HepG2 (cell line): ENCODE measurements at regions not wholly inside any gene's neighbourhood (a gene's known extent, or its start where the extent isn't known, plus 50 kb on each side); places are given as distances from the start of the nearest gene placed in this dataset.

Source experiments
- ATAC-seq: fragments of 200-7000 bp; cut with Tn5 transposase; 3 replicates; pipeline ENCODE4 v1.9.1; 2020; ENCODE audit warnings: mild to moderate bottlenecking, moderate library complexity
- BruUV-seq: library from RNA; stranded (reverse); fragments of 400-500 nt; replicated peaks from 2 replicates; lab custom pipeline; 2021; lab: Mats Ljungman, UMichigan
- CTCF ChIA-PET: fragments of 300-600 bp; formaldehyde crosslinking; extraction: SDS; loops from one replicate; lab custom pipeline; 2021; ENCODE audit warnings: low total read pairs, inconsistent platforms, low intra/inter-chr PET ratio; lab: Yijun Ruan, JAX
- POLR2A ChIA-PET: fragments of 350-600 bp; sonication (Branson Sonifier 250); formaldehyde crosslinking; loops from one replicate; lab custom pipeline; 2020; ENCODE audit warnings: antibody characterized with exemption, inconsistent platforms; lab: Yijun Ruan, JAX
- DNase-seq: peaks from one replicate; pipeline ENCODE4 v3.0.0-alpha.2; 2015; ENCODE audit warnings: low spot score
- FAIRE-seq: peaks from 3 replicates; lab custom pipeline; 2011; peaks lifted over from hg19 to GRCh38; lab: Jason Lieb, UNC
- H2AFZ ChIP-seq: one replicate; pipeline ENCODE4 v1.6.1; 2011; ENCODE audit warnings: low read length, inconsistent platforms
- H3K27ac ChIP-seq: fragments of 300-600 bp; 3 replicates; pipeline ENCODE4 v1.8.0; 2011; ENCODE audit warnings: mixed run types, mild to moderate bottlenecking, mixed read lengths, low read length, inconsistent platforms; ENCODE audit not compliant: insufficient read depth; ENCODE audit errors: extremely low read length
- H3K27me3 ChIP-seq, 2 experiments: fragments of 200-600 bp in 1 of 2; 2 replicates in 1 of 2; 3 replicates in 1 of 2; pipeline versions ENCODE4 v1.6.0 to v1.8.0; 2011; ENCODE audit warnings: low read length in 2 of 2, mild to moderate bottlenecking in 2 of 2, moderate library complexity in 2 of 2, inconsistent platforms in 1 of 2; ENCODE audit not compliant: insufficient read depth in 2 of 2, control insufficient read depth in 1 of 2
- H3K36me3 ChIP-seq, 2 experiments: fragments of 200-600 bp in 1 of 2; replicated peaks in 1 of 2; 2 replicates in 1 of 2; 3 replicates in 1 of 2; pipeline versions ENCODE4 v1.5.1 to v1.8.0; 2011; ENCODE audit warnings: low read length in 2 of 2, inconsistent platforms in 1 of 2; ENCODE audit not compliant: insufficient read depth in 2 of 2, control insufficient read depth in 1 of 2
- H3K4me1 ChIP-seq: 2 replicates; pipeline ENCODE4 v1.5.1; 2012; ENCODE audit warnings: low read length, inconsistent platforms; ENCODE audit not compliant: insufficient read depth
- H3K4me2 ChIP-seq: 2 replicates; pipeline ENCODE4 v1.6.0; 2011; ENCODE audit warnings: low read depth, low read length, inconsistent platforms
- H3K4me3 ChIP-seq, 3 experiments: fragments of 200-600 bp in 1 of 3; sonication (generic), shearing (Covaris generic) in 1 of 3; replicated peaks in 1 of 3; 2 replicates each; pipeline ENCODE4 v1.5.1; 2011 to 2016; ENCODE audit warnings: low read length in 3 of 3, inconsistent platforms in 2 of 3, low read depth in 2 of 3, mild to moderate bottlenecking in 2 of 3, control low read depth in 1 of 3, mixed read lengths in 1 of 3; ENCODE audit not compliant: insufficient read depth in 1 of 3
- H3K79me2 ChIP-seq: one replicate; pipeline ENCODE4 v1.6.1; 2011; ENCODE audit warnings: low read length, inconsistent platforms; ENCODE audit not compliant: insufficient read depth
- H3K9ac ChIP-seq: 2 replicates; pipeline ENCODE4 v1.6.0; 2011; ENCODE audit warnings: mild to moderate bottlenecking, low read depth, low read length, inconsistent platforms; ENCODE audit not compliant: insufficient read depth
- H3K9me3 ChIP-seq: 2 replicates; pipeline ENCODE4 v1.5.1; 2012; ENCODE audit warnings: mild to moderate bottlenecking, low read length
- H4K20me1 ChIP-seq: 2 replicates; pipeline ENCODE4 v1.6.0; 2011; ENCODE audit warnings: inconsistent platforms, mild to moderate bottlenecking, low read length, moderate library complexity; ENCODE audit not compliant: insufficient read depth
- CBX5 ChIP-seq: sonication (generic); formaldehyde crosslinking; IDR thresholded peaks from 2 replicates; pipeline ENCODE4 v1.4.0; 2020; ENCODE audit warnings: missing genetic modification reagents, borderline replicate concordance
- KLF9 ChIP-seq: IDR thresholded peaks from 2 replicates; pipeline ENCODE4 v1.6.1; 2016; ENCODE audit warnings: low read depth
- MAFG ChIP-seq: sonication (generic); formaldehyde crosslinking; IDR thresholded peaks from 2 replicates; pipeline ENCODE4 v1.5.1; 2020; ENCODE audit warnings: mild to moderate bottlenecking, missing genetic modification reagents
- MAFK ChIP-seq, 2 experiments: IDR thresholded peaks in 1 of 2; conservative IDR thresholded peaks in 1 of 2; 2 replicates each; pipeline ENCODE4 v1.6.1; 2011; ENCODE audit warnings: improper control_type of control experiment in 2 of 2, low read length in 2 of 2
- NFKB2 ChIP-seq: sonication (generic); formaldehyde crosslinking; IDR thresholded peaks from 2 replicates; pipeline ENCODE4 v1.4.0; 2020; ENCODE audit warnings: missing genetic modification reagents, borderline replicate concordance
- SP1 ChIP-seq, 2 experiments: fragments of 450-650 bp in 1 of 2; sonication (generic) in 1 of 2; formaldehyde crosslinking in 1 of 2; IDR thresholded peaks; 2 replicates each; pipeline versions ENCODE4 v1.4.0 to v1.6.1; 2016 to 2020; ENCODE audit warnings: missing genetic modification reagents in 1 of 2
- ZFP36L1 ChIP-seq: sonication (generic); formaldehyde crosslinking; IDR thresholded peaks from 2 replicates; pipeline ENCODE4 v1.8.0; 2022; ENCODE audit warnings: mild to moderate bottlenecking, missing genetic modification reagents, moderate library complexity
- ZNF747 ChIP-seq: sonication (generic); formaldehyde crosslinking; IDR thresholded peaks from 2 replicates; pipeline ENCODE4 v1.8.1; 2023; ENCODE audit warnings: missing genetic modification reagents, mild to moderate bottlenecking, borderline replicate concordance
- ZNF768 ChIP-seq: sonication (generic); formaldehyde crosslinking; IDR thresholded peaks from 2 replicates; pipeline ENCODE4 v1.4.0; 2020; ENCODE audit warnings: missing genetic modification reagents
- ZNF788 ChIP-seq: sonication (generic); formaldehyde crosslinking; IDR thresholded peaks from 2 replicates; pipeline ENCODE4 v1.5.0; 2020; ENCODE audit warnings: mild to moderate bottlenecking, missing genetic modification reagents, borderline replicate concordance
- ZSCAN29 ChIP-seq: sonication (generic); formaldehyde crosslinking; conservative IDR thresholded peaks from 2 replicates; pipeline ENCODE4 v1.4.0; 2020; ENCODE audit warnings: mild to moderate bottlenecking, missing genetic modification reagents
- WGBS: methylation state at CpG from one replicate; pipeline ENCODE4 v1.1.6; 2017; ENCODE audit warnings: low lambda C conversion rate; 5-methylcytosine and 5-hydroxymethylcytosine counted together
- in situ Hi-C: cut with HindIII; loops from 2 replicates; pipeline ENCODE4 v1.10.0; 2017; ENCODE audit warnings: low pct_unique_long_range_greater_than_20kb; ENCODE audit not compliant: extremely low pct_ligation_motif_present
- intact Hi-C: fragments of 100-400 bp; cut with micrococcal nuclease; formaldehyde crosslinking; loops from one replicate; pipeline ENCODE4 v1.10.0; 2022; ENCODE audit not compliant: unreplicated experiment
- TF ChIP-seq, protein P1 (sequence below): sonication (generic); formaldehyde crosslinking; conservative IDR thresholded peaks from 2 replicates; pipeline ENCODE4 v1.4.0; 2020; ENCODE audit warnings: mild to moderate bottlenecking, missing genetic modification reagents, moderate library complexity

DNA sequence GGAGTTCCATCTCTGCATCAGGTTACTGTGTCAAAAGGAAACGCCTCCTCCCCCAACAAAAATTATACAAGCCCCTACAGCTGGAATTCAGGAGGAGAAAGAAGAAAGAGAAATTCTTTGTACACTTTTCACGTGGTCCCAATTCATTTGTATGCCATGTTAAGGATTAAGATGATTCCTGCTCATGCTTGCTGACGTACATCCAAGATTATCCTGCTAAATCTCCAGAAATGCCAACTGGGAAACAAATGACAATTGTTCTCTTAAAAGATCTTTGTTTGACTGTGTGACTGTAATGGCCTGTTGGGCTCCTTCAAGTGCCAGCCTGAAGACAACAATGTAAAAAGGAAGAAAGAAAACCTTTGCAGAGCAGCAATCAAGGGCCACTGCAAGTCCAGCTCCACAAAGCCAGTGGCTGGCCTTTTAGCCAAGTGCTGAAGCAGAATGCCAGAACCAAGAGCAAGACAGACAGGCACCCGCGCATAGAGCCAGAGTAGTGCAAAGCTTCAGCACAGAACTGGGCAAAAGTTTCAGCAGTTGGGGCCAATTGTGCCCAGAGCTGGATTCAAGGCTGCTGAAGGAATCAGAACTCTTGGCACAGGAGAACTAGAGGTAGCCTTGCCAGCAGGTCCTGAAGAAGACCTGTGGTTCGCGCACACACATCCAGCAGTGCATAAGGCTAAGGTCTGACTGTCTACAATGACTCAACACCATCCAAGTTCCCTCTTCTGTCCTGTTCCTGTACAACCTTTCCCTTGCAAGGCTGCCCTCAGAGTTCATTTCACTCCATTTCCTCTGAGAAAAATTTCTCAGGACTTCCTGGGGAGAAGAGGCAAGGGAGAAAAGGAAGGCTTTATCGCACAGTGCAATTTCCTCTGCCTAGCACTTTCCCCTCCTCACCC is 209.7 kb upstream of the BMP4 start:
- no peak overlapping the region for H3K4me2 ChIP-seq
- DNase-seq (no peak), ATAC-seq (no peak), FAIRE-seq (no peak)
- H3K4me3 ChIP-seq, result no peak overlapping the region
- no peaks in the 10 kb centered on the region for H3K36me3 ChIP-seq
- H2AFZ ChIP-seq, result no peak overlapping the region
- no peak overlapping the region for H3K9ac ChIP-seq
- ChIA-PET POLR2A (interaction anchor here (0.9 kb wide), 1 partner anchor 210 kb away, joined by 3 read pairs; the partner anchor contains the start of gene BMP4), CTCF (no interaction called here)
- 96% methylated on average over 8 of the region's 8 CpGs for WGBS
- H3K79me2 ChIP-seq, result no peaks in the 10 kb centered on the region
- no TSS peak for BruUV-seq
- H3K27me3 ChIP-seq, result no peaks in the 10 kb centered on the region
- intact Hi-C loops (no loop called here), in situ Hi-C loops (no loop called here)
- H3K27ac ChIP-seq, result no peak overlapping the region
- no peaks in the 10 kb centered on the region for H3K9me3 ChIP-seq
- TF ChIP-seq ZNF747 (CRISPR knock-in tag), result no peak
- no peak for TF ChIP-seq NFKB2
- TF ChIP-seq, protein P1, sequence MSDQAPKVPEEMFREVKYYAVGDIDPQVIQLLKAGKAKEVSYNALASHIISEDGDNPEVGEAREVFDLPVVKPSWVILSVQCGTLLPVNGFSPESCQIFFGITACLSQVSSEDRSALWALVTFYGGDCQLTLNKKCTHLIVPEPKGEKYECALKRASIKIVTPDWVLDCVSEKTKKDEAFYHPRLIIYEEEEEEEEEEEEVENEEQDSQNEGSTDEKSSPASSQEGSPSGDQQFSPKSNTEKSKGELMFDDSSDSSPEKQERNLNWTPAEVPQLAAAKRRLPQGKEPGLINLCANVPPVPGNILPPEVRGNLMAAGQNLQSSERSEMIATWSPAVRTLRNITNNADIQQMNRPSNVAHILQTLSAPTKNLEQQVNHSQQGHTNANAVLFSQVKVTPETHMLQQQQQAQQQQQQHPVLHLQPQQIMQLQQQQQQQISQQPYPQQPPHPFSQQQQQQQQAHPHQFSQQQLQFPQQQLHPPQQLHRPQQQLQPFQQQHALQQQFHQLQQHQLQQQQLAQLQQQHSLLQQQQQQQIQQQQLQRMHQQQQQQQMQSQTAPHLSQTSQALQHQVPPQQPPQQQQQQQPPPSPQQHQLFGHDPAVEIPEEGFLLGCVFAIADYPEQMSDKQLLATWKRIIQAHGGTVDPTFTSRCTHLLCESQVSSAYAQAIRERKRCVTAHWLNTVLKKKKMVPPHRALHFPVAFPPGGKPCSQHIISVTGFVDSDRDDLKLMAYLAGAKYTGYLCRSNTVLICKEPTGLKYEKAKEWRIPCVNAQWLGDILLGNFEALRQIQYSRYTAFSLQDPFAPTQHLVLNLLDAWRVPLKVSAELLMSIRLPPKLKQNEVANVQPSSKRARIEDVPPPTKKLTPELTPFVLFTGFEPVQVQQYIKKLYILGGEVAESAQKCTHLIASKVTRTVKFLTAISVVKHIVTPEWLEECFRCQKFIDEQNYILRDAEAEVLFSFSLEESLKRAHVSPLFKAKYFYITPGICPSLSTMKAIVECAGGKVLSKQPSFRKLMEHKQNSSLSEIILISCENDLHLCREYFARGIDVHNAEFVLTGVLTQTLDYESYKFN (CRISPR knock-in tag), result no peak
- no peak for TF ChIP-seq ZNF788 (CRISPR knock-in tag)
- TF ChIP-seq ZNF768 (CRISPR knock-in tag), result no peak
- no peak for TF ChIP-seq CBX5 (CRISPR knock-in tag)
- no peak for TF ChIP-seq ZSCAN29
- no peak for TF ChIP-seq KLF9 (CRISPR knock-in tag)
- TF ChIP-seq MAFG, result no peak
- TF ChIP-seq ZFP36L1 (CRISPR knock-in tag), result no peak
- TF ChIP-seq SP1 (IDR thresholded peaks at IDR 0.05), result no peak
- no peak for TF ChIP-seq SP1 (CRISPR knock-in tag; IDR thresholded peaks at IDR 0.05)
- no peak for TF ChIP-seq MAFK (conservative IDR thresholded peaks at IDR 0.05 in 1 of 2, IDR thresholded peaks at IDR 0.05 in 1 of 2; ENCODE audit: low read length in 2 of 2)
- H4K20me1 ChIP-seq, result no peaks in the 10 kb centered on the region
- no peaks in the 10 kb centered on the region for H3K4me1 ChIP-seq
